ENCODE measurements at regions not wholly inside any gene's neighbourhood (a gene's known extent, or its start where the extent isn't known, plus 50 kb on each side); places are given as distances from the start of the nearest gene placed in this dataset.
"Not testable (repeated sequence)": the region's sequence is repeated elsewhere in the genome, so short reads cannot be mapped to it uniquely, and the experiment has no call there.

GRCh38 chr10:32189400-32190084 is 133.3 kb upstream of the KIF5B start:
- H3K36me3 ChIP-seq (replicated peaks; ENCODE audit: insufficient read depth, low read depth), result no peaks in the 10 kb centered on the region
- H3K4me1 ChIP-seq (ENCODE audit: insufficient read depth), result no peaks in the 10 kb centered on the region
- H3K27me3 ChIP-seq, result no peaks in the 10 kb centered on the region
- no peak overlapping the region for H2AFZ ChIP-seq
- H3K4me2 ChIP-seq, result no peak overlapping the region
- H3K4me3 ChIP-seq, result no peak overlapping the region
- H3K9me3 ChIP-seq (ENCODE audit: low read depth), result no peaks in the 10 kb centered on the region
- 81% methylated on average over 5 of the region's 5 CpGs for WGBS (ENCODE audit: low lambda C conversion rate, missing lambda C conversion rate)
- peak; percentile 57 for DNase-seq (ENCODE audit: low spot score)
- TF ChIP-seq EZH2 (IDR thresholded peaks at IDR 0.05; ENCODE audit: borderline replicate concordance) (no peak), EZH2phosphoT487 (IDR thresholded peaks at IDR 0.05; ENCODE audit: low read depth, severe bottlenecking, unreplicated experiment) (no peak)
- TF ChIP-seq, protein P1, sequence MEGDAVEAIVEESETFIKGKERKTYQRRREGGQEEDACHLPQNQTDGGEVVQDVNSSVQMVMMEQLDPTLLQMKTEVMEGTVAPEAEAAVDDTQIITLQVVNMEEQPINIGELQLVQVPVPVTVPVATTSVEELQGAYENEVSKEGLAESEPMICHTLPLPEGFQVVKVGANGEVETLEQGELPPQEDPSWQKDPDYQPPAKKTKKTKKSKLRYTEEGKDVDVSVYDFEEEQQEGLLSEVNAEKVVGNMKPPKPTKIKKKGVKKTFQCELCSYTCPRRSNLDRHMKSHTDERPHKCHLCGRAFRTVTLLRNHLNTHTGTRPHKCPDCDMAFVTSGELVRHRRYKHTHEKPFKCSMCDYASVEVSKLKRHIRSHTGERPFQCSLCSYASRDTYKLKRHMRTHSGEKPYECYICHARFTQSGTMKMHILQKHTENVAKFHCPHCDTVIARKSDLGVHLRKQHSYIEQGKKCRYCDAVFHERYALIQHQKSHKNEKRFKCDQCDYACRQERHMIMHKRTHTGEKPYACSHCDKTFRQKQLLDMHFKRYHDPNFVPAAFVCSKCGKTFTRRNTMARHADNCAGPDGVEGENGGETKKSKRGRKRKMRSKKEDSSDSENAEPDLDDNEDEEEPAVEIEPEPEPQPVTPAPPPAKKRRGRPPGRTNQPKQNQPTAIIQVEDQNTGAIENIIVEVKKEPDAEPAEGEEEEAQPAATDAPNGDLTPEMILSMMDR (IDR thresholded peaks at IDR 0.05; ENCODE audit: poor library complexity), result peak; percentile 32
- H3K79me2 ChIP-seq, result no peaks in the 10 kb centered on the region
- no peaks in the 10 kb centered on the region for H3K9me2 ChIP-seq (replicated peaks; ENCODE audit: insufficient read depth)
- H3K27ac ChIP-seq, result no peak overlapping the region
- H4K20me1 ChIP-seq (ENCODE audit: insufficient read depth, poor library complexity, severe bottlenecking), result no peaks in the 10 kb centered on the region

DNA sequence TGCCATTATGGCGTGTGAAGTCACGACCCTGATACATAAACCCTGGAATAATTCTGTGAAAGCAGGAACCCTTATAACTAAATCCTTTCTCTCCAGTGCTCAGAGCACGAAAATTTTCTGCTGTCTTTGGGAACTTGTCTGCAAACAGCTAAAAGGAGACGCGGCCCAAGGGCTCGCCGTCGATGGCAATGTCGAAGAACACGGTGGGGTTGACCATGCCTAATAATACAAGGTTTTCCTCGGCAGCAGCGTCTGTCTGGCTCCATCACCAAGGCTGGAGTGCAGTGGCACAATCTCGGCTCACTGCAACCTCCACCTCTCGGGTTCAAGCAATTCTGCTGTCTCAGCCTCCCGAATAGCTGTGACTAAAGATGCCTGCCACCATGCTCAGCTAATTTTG is 132.4 kb upstream of the KIF5B start:
- not testable (repeated sequence) for H2AFZ ChIP-seq; H3K27ac ChIP-seq; H3K79me2 ChIP-seq; H3K9me3 ChIP-seq (ENCODE audit: low read depth); H3K9me2 ChIP-seq (replicated peaks; ENCODE audit: insufficient read depth); H3K27me3 ChIP-seq; H3K36me3 ChIP-seq (replicated peaks; ENCODE audit: insufficient read depth, low read depth); H3K4me2 ChIP-seq; DNase-seq (ENCODE audit: low spot score); H4K20me1 ChIP-seq (ENCODE audit: insufficient read depth, poor library complexity, severe bottlenecking); H3K4me1 ChIP-seq (ENCODE audit: insufficient read depth); H3K4me3 ChIP-seq
- 97% methylated on average over 15 of the region's 15 CpGs for WGBS (ENCODE audit: low lambda C conversion rate, missing lambda C conversion rate)

GRCh38 chr10:32187686-32188085 is 131.5 kb upstream of the KIF5B start:
- 94% methylated on average over 6 of the region's 6 CpGs for WGBS (ENCODE audit: low lambda C conversion rate, missing lambda C conversion rate)
- H3K27me3 ChIP-seq, result no peaks in the 10 kb centered on the region

DNA sequence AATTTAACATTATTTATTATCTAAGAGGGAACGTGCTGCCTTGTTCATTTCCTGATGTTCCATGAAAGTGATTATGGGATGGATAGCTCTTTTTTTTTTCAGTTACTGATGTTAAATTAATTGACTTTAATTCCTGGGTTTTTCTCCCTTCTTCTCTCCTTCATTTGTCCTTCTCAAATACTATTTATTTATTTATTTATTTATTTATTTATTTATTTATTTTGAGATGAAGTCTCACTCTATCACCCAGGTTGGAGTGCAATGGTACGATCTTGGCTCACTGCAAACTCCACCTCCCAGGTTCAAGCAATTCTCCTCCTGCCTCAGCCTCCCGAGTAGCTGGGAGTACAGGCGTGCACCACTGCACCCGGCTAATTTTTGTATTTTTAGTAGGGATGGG is 127.4 kb upstream of the KIF5B start:
- not testable (repeated sequence) for H3K4me2 ChIP-seq; DNase-seq (ENCODE audit: low spot score); H3K36me3 ChIP-seq (replicated peaks; ENCODE audit: insufficient read depth, low read depth); H3K27me3 ChIP-seq; H3K79me2 ChIP-seq; H3K4me1 ChIP-seq (ENCODE audit: insufficient read depth); H3K9me2 ChIP-seq (replicated peaks; ENCODE audit: insufficient read depth); H2AFZ ChIP-seq; H3K9me3 ChIP-seq (ENCODE audit: low read depth); H3K4me3 ChIP-seq; H3K27ac ChIP-seq; H4K20me1 ChIP-seq (ENCODE audit: insufficient read depth, poor library complexity, severe bottlenecking)
- WGBS (ENCODE audit: low lambda C conversion rate, missing lambda C conversion rate), result 94% methylated on average over 5 of the region's 5 CpGs

More at GRCh38 chr10:32187686-32188085, 131.5 kb upstream of the KIF5B start:
- no peak overlapping the region for H2AFZ ChIP-seq
- no peaks in the 10 kb centered on the region for H3K9me3 ChIP-seq (ENCODE audit: low read depth)
- no peak overlapping the region for H3K4me3 ChIP-seq
- no peaks in the 10 kb centered on the region for H3K79me2 ChIP-seq
- no peaks in the 10 kb centered on the region for H3K4me1 ChIP-seq (ENCODE audit: insufficient read depth)
- H3K36me3 ChIP-seq (replicated peaks; ENCODE audit: insufficient read depth, low read depth), result no peaks in the 10 kb centered on the region
- no peaks in the 10 kb centered on the region for H4K20me1 ChIP-seq (ENCODE audit: insufficient read depth, poor library complexity, severe bottlenecking)
- H3K4me2 ChIP-seq, result no peak overlapping the region
- no peak overlapping the region for H3K27ac ChIP-seq
- TF ChIP-seq EZH2 (IDR thresholded peaks at IDR 0.05; ENCODE audit: borderline replicate concordance) (no peak), EZH2phosphoT487 (IDR thresholded peaks at IDR 0.05; ENCODE audit: low read depth, severe bottlenecking, unreplicated experiment) (no peak)
- TF ChIP-seq, protein P1 (IDR thresholded peaks at IDR 0.05; ENCODE audit: poor library complexity), result no peak
- no peaks in the 10 kb centered on the region for H3K9me2 ChIP-seq (replicated peaks; ENCODE audit: insufficient read depth)
- DNase-seq (ENCODE audit: low spot score), result no peak
